CD4-positive, alpha-beta T cell treated with Interferon alpha-2 for 1 hour (primary cell): ENCODE measurements at regions not wholly inside any gene's neighbourhood (a gene's known extent, or its start where the extent isn't known, plus 50 kb on each side); places are given as distances from the start of the nearest gene placed in this dataset.

Experiments
- DNase-seq, 2 donors: peaks; one replicate each; pipeline ENCODE4 v3.0.0-alpha.2; 2020 to 2022

- DNase-seq = no peak
These were observed 53.7 kb upstream of the ATP11B start for GRCh38 chr3:182739619-182740018.

- no peak for DNase-seq
These were observed 52.6 kb upstream of the ATP11B start for GRCh38 chr3:182740710-182741109.

GRCh38 chr3:182741214-182741613, 52.1 kb upstream of the ATP11B start:
- no peak for DNase-seq
